IMR-90 (cell line): ENCODE measurements at regions not wholly inside any gene's neighbourhood (a gene's known extent, or its start where the extent isn't known, plus 50 kb on each side); places are given as distances from the start of the nearest gene placed in this dataset.

Source experiments
- ATAC-seq: fragments of 200-7000 bp; cut with Tn5 transposase; 2 replicates; pipeline ENCODE4 v1.9.1; 2020; ENCODE audit warnings: low read depth, mild to moderate bottlenecking, moderate library complexity
- BruUV-seq: library from RNA; stranded (reverse); fragments of 400-500 nt; replicated peaks from 2 replicates; lab custom pipeline; 2021; lab: Mats Ljungman, UMichigan
- CTCF ChIA-PET: fragments of 300-600 bp; formaldehyde crosslinking; extraction: SDS; loops from one replicate; lab custom pipeline; 2021; ENCODE audit warnings: antibody characterized with exemption; lab: Yijun Ruan, JAX
- POLR2A ChIA-PET: fragments of 300-600 bp; sonication (Branson Sonifier 250); formaldehyde crosslinking; loops from one replicate; lab custom pipeline; 2022; ENCODE audit warnings: antibody characterized with exemption; ENCODE audit not compliant: unreplicated experiment; lab: Charles Lee
- DNase-seq: peaks from one replicate; pipeline ENCODE4 v3.0.0; 2013
- H2AFZ ChIP-seq: replicated peaks from 2 replicates; pipeline ENCODE3; 2013; ENCODE audit warnings: low read length, mild to moderate bottlenecking; ENCODE audit not compliant: poor library complexity
- H2AK5ac ChIP-seq: 2 replicates; pipeline ENCODE4 v1.6.1; 2013; ENCODE audit warnings: low read depth, low read length, inconsistent platforms
- H2AK9ac ChIP-seq: replicated peaks from 2 replicates; pipeline ENCODE3; 2013; ENCODE audit warnings: mild to moderate bottlenecking, low read depth, low read length, moderate library complexity; ENCODE audit not compliant: poor library complexity
- H2BK120ac ChIP-seq: 2 replicates; pipeline ENCODE4 v1.6.1; 2013; ENCODE audit warnings: low read depth, low read length, inconsistent platforms
- H2BK15ac ChIP-seq: 3 replicates; pipeline ENCODE4 v1.6.1; 2013; ENCODE audit warnings: low read depth, low read length, inconsistent platforms
- H2BK20ac ChIP-seq: 2 replicates; pipeline ENCODE4 v1.6.1; 2013; ENCODE audit warnings: low read depth, mild to moderate bottlenecking, inconsistent platforms, low read length, moderate library complexity
- H2BK5ac ChIP-seq: 2 replicates; pipeline ENCODE4 v1.6.1; 2013; ENCODE audit warnings: mild to moderate bottlenecking, low read depth, low read length, inconsistent platforms; ENCODE audit not compliant: poor library complexity, severe bottlenecking
- H3K14ac ChIP-seq: replicated peaks from 2 replicates; pipeline ENCODE4 v1.6.1; 2013; ENCODE audit warnings: low read depth, low read length, inconsistent platforms
- H3K18ac ChIP-seq: 2 replicates; pipeline ENCODE4 v1.6.1; 2013; ENCODE audit warnings: low read depth, low read length, control low read depth
- H3K23ac ChIP-seq: 2 replicates; pipeline ENCODE4 v1.6.1; 2013; ENCODE audit warnings: low read depth, low read length, inconsistent platforms
- H3K27ac ChIP-seq: 2 replicates; pipeline ENCODE4 v1.5.1; 2013; ENCODE audit warnings: mild to moderate bottlenecking, control low read depth, low read length; ENCODE audit not compliant: insufficient read depth
- H3K27me3 ChIP-seq: 2 replicates; pipeline ENCODE4 v1.6.1; 2013; ENCODE audit warnings: low read length; ENCODE audit not compliant: control insufficient read depth, insufficient read depth
- H3K36me3 ChIP-seq: 2 replicates; pipeline ENCODE4 v1.6.1; 2013; ENCODE audit warnings: low read length, mixed read lengths; ENCODE audit not compliant: control insufficient read depth, insufficient read depth
- H3K4ac ChIP-seq: 2 replicates; pipeline ENCODE4 v1.6.1; 2013; ENCODE audit warnings: low read depth, low read length, inconsistent platforms
- H3K4me1 ChIP-seq: 2 replicates; pipeline ENCODE4 v1.6.1; 2013; ENCODE audit warnings: low read length, mixed read lengths; ENCODE audit not compliant: control insufficient read depth, insufficient read depth
- H3K4me2 ChIP-seq: 2 replicates; pipeline ENCODE4 v1.6.1; 2013; ENCODE audit warnings: low read depth, mild to moderate bottlenecking, control low read depth, low read length, moderate library complexity
- H3K4me3 ChIP-seq: 2 replicates; pipeline ENCODE4 v1.5.1; 2013; ENCODE audit warnings: low read depth, mild to moderate bottlenecking, control low read depth, low read length, moderate library complexity; ENCODE audit not compliant: insufficient read depth
- H3K56ac ChIP-seq: 2 replicates; pipeline ENCODE4 v1.6.1; 2013; ENCODE audit warnings: low read length, inconsistent platforms; ENCODE audit not compliant: insufficient read depth; ENCODE audit errors: extremely low read depth
- H3K79me1 ChIP-seq, 2 experiments: 2 replicates each; pipeline ENCODE4 v1.6.1; 2013; ENCODE audit warnings: low read length in 2 of 2, inconsistent platforms in 1 of 2, low read depth in 1 of 2
- H3K9ac ChIP-seq: 2 replicates; pipeline ENCODE4 v1.6.1; 2013; ENCODE audit warnings: low read depth, low read length, control low read depth
- H3K9me1 ChIP-seq: 2 replicates; pipeline ENCODE4 v1.6.1; 2013; ENCODE audit warnings: low read length, inconsistent platforms; ENCODE audit not compliant: insufficient read depth
- H3K9me3 ChIP-seq: 2 replicates; pipeline ENCODE4 v1.6.1; 2013; ENCODE audit warnings: low read length; ENCODE audit not compliant: control insufficient read depth, insufficient read depth
- H4K20me1 ChIP-seq: 2 replicates; pipeline ENCODE4 v1.6.1; 2013; ENCODE audit warnings: low read length, inconsistent platforms; ENCODE audit not compliant: insufficient read depth
- H4K5ac ChIP-seq: 2 replicates; pipeline ENCODE4 v1.6.1; 2013; ENCODE audit warnings: mild to moderate bottlenecking, low read depth, low read length, control low read depth
- H4K8ac ChIP-seq, 2 experiments: 2 replicates each; pipeline ENCODE4 v1.6.1; 2013; ENCODE audit warnings: low read depth in 2 of 2, low read length in 2 of 2, control low read depth in 1 of 2, inconsistent platforms in 1 of 2
- H4K91ac ChIP-seq: 2 replicates; pipeline ENCODE4 v1.6.1; 2013; ENCODE audit warnings: low read depth, low read length, inconsistent platforms; ENCODE audit not compliant: insufficient read depth
- BHLHE40 ChIP-seq: fragments of 150-350 bp; IDR thresholded peaks from 2 replicates; pipeline ENCODE4 v1.6.1; 2016; ENCODE audit warnings: mild to moderate bottlenecking, low read depth, low read length
- CEBPB ChIP-seq: IDR thresholded peaks from 2 replicates; pipeline ENCODE4 v1.6.1; 2012; ENCODE audit warnings: low read depth, low read length, improper control_type of control experiment
- CHD1 ChIP-seq: IDR thresholded peaks from 2 replicates; pipeline ENCODE4 v1.6.1; 2012; ENCODE audit warnings: low read depth, low read length, improper control_type of control experiment
- CTCF ChIP-seq: conservative IDR thresholded peaks from 2 replicates; pipeline ENCODE4 v1.5.1; 2012; ENCODE audit warnings: mild to moderate bottlenecking, low read depth, low read length, improper control_type of control experiment
- FOS ChIP-seq: fragments of 150-350 bp; IDR thresholded peaks from 2 replicates; pipeline ENCODE4 v1.6.1; 2016; ENCODE audit warnings: low read depth, low read length
- MAFK ChIP-seq: IDR thresholded peaks from 2 replicates; pipeline ENCODE4 v1.6.1; 2012; ENCODE audit warnings: low read depth, low read length, improper control_type of control experiment
- MAZ ChIP-seq: IDR thresholded peaks from 2 replicates; pipeline ENCODE4 v1.6.1; 2012; ENCODE audit warnings: low read depth, mild to moderate bottlenecking, low read length, improper control_type of control experiment, moderate library complexity, borderline replicate concordance
- MXI1 ChIP-seq: IDR thresholded peaks from 2 replicates; pipeline ENCODE4 v1.6.1; 2012; ENCODE audit warnings: low read depth, mild to moderate bottlenecking, low read length, moderate library complexity, borderline replicate concordance
- NFE2L2 ChIP-seq: fragments of 150-350 bp; IDR thresholded peaks from 2 replicates; pipeline ENCODE4 v1.6.1; 2016; ENCODE audit warnings: low read depth, mild to moderate bottlenecking, low read length
- POLR2A ChIP-seq: IDR thresholded peaks from 2 replicates; pipeline ENCODE4 v1.6.1; 2012; ENCODE audit warnings: mild to moderate bottlenecking, low read depth, low read length
- RAD21 ChIP-seq: IDR thresholded peaks from 2 replicates; pipeline ENCODE4 v1.6.1; 2012; ENCODE audit warnings: low read length, improper control_type of control experiment
- RCOR1 ChIP-seq: IDR thresholded peaks from 2 replicates; pipeline ENCODE4 v1.6.1; 2012; ENCODE audit warnings: mild to moderate bottlenecking, low read length, improper control_type of control experiment; ENCODE audit not compliant: insufficient replicate concordance
- RFX5 ChIP-seq: IDR thresholded peaks from 2 replicates; pipeline ENCODE4 v1.8.0; 2012; ENCODE audit warnings: low read depth, mild to moderate bottlenecking, low read length, moderate library complexity
- SMC3 ChIP-seq: fragments of 150-350 bp; IDR thresholded peaks from 2 replicates; pipeline ENCODE4 v1.6.1; 2016; ENCODE audit warnings: low read depth, mild to moderate bottlenecking, antibody characterized with exemption, low read length, moderate library complexity
- WGBS, 2 experiments: methylation state at CpG; one replicate each; pipeline versions ENCODE4 v1.1.5 to v1.1.7; 2013; ENCODE audit warnings: missing lambda C conversion rate in 2 of 2; ENCODE audit not compliant: insufficient read length in 1 of 2; ENCODE audit errors: extremely low coverage in 2 of 2; 5-methylcytosine and 5-hydroxymethylcytosine counted together
- dilution Hi-C: fragments of 300-500 bp; cut with HindIII; formaldehyde crosslinking; loops from one replicate; pipeline ENCODE4 v1.14.3; 2018; ENCODE audit warnings: low sequenced_read_pairs; ENCODE audit not compliant: unreplicated experiment
- in situ Hi-C: fragments of 300-500 bp; cut with MboI; formaldehyde crosslinking; loops from 3 replicates; pipeline ENCODE4 v1.14.3; 2019; ENCODE audit warnings: low sequenced_read_pairs, inconsistent platforms, mixed read lengths
- intact Hi-C: fragments of 100-400 bp; cut with micrococcal nuclease; formaldehyde crosslinking; loops from 2 replicates; pipeline ENCODE4 v1.10.0; 2022
- TF ChIP-seq, protein P1 (sequence below): fragments of 150-350 bp; IDR thresholded peaks from 2 replicates; pipeline ENCODE4 v1.6.1; 2017; ENCODE audit warnings: mild to moderate bottlenecking, antibody characterized with exemption, low read length, low read depth
- TF ChIP-seq, protein P2 (sequence below): fragments of 150-350 bp; IDR thresholded peaks from 2 replicates; pipeline ENCODE4 v1.6.1; 2016; ENCODE audit warnings: low read depth, mild to moderate bottlenecking, low read length, moderate library complexity, borderline replicate concordance

DNA sequence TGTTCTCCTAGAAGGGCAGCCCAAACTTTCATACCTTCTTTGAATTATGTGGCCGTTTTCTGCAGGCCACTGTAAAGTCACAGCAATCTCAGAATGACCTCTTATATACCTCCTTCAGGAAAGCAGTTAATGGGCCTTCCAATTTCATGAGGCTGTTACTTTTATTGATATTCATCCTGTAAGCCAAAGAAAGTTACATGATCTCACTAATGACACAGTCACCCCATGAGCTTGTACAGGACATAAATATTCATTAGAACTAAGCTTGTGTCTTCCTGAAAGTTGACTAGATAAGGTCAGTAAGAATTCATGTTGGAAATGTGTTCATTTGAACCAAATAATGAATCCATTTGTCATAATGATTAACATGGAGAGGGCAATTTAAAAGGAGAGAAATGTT, 283.1 kb upstream of the NWD2 start:
- ChIA-PET POLR2A (no interaction called here), CTCF (no interaction called here)
- Histone ChIP-seq H3K4me2 (no peak overlapping the region), H2BK120ac (no peak overlapping the region), H3K27me3 (no peaks in the 10 kb centered on the region), H4K91ac (no peak overlapping the region), H3K79me1 (no peaks in the 10 kb centered on the region), H2BK20ac (no peak overlapping the region), H2AFZ (no peak overlapping the region), H3K36me3 (no peaks in the 10 kb centered on the region), H2BK5ac (no peak overlapping the region), H3K23ac (no peak overlapping the region), H2BK15ac (no peak overlapping the region), H3K9ac (no peak overlapping the region), H3K27ac (no peak overlapping the region), H3K56ac (no peak overlapping the region), H4K8ac (no peak overlapping the region), H2AK9ac (no peak overlapping the region), H3K9me1 (no peaks in the 10 kb centered on the region), H3K4me3 (no peak overlapping the region), H4K20me1 (no peaks in the 10 kb centered on the region), H3K4ac (no peak overlapping the region), H2AK5ac (no peak overlapping the region), H3K18ac (no peak overlapping the region), H3K4me1 (no peaks in the 10 kb centered on the region), H3K9me3 (peaks cover 7% of the 10 kb centered on the region; the same call in 1 of the 2 replicates), H4K5ac (no peak overlapping the region), H3K14ac (no peak overlapping the region)
- BruUV-seq, result no TSS peak
- dilution Hi-C loops, result no loop called here
- intact Hi-C loops, result no loop called here
- no peak for DNase-seq
- ATAC-seq, result no peak
- in situ Hi-C loops, result no loop called here
- TF ChIP-seq MAZ (no peak), FOS (no peak), RFX5 (no peak), CEBPB (no peak), MAFK (no peak), RAD21 (no peak), CHD1 (no peak), CTCF (no peak), NFE2L2 (no peak), RCOR1 (no peak), POLR2A (no peak), BHLHE40 (no peak), SMC3 (no peak), MXI1 (no peak)
- TF ChIP-seq, protein P1, sequence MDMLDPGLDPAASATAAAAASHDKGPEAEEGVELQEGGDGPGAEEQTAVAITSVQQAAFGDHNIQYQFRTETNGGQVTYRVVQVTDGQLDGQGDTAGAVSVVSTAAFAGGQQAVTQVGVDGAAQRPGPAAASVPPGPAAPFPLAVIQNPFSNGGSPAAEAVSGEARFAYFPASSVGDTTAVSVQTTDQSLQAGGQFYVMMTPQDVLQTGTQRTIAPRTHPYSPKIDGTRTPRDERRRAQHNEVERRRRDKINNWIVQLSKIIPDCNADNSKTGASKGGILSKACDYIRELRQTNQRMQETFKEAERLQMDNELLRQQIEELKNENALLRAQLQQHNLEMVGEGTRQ, result no peak
- TF ChIP-seq, protein P2, sequence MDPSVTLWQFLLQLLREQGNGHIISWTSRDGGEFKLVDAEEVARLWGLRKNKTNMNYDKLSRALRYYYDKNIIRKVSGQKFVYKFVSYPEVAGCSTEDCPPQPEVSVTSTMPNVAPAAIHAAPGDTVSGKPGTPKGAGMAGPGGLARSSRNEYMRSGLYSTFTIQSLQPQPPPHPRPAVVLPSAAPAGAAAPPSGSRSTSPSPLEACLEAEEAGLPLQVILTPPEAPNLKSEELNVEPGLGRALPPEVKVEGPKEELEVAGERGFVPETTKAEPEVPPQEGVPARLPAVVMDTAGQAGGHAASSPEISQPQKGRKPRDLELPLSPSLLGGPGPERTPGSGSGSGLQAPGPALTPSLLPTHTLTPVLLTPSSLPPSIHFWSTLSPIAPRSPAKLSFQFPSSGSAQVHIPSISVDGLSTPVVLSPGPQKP, result no peak
- WGBS, 2 experiments, result no CpG with 5 or more reads among the region's 1 CpG
